ENCODE measurements at regions not wholly inside any gene's neighbourhood (a gene's known extent, or its start where the extent isn't known, plus 50 kb on each side); places are given as distances from the start of the nearest gene placed in this dataset.
"Not testable (repeated sequence)": the region's sequence is repeated elsewhere in the genome, so short reads cannot be mapped to it uniquely, and the experiment has no call there.

DNA sequence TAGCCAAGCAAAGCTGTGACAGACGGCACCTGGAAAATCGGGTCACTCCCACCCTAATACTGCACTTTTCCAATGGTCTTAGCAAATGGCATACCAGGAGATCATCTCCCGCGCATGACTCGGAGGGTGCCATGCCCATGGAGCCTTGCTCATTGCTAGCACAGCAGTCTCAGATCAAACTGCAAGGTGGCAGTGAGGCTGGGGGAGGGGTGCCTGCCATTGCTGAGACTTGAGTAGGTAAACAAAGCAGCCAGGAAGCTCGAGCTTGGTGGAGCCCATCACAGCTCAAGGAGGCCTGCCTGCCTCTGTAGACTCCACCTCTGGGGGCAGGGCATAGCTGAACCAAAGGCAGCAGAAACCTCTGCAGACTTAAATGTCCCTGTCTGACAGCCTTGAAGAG is 113.1 kb upstream of the CLDN18 start:
- not testable (repeated sequence) for H3F3A ChIP-seq (ENCODE audit: insufficient read depth, low read length, poor library complexity, severe bottlenecking); H3K9me2 ChIP-seq (ENCODE audit: insufficient read depth, low read length); H3K27me3 ChIP-seq (ENCODE audit: insufficient read depth, low read depth, low read length); H3K36me3 ChIP-seq (ENCODE audit: insufficient read depth, low read length); H3K4me2 ChIP-seq (ENCODE audit: low read length); H3K27ac ChIP-seq (ENCODE audit: low read length); H3K79me2 ChIP-seq (replicated peaks; ENCODE audit: insufficient read depth, low read length); H3K4me3 ChIP-seq (ENCODE audit: low read length); H3K9ac ChIP-seq (ENCODE audit: low read length); H3K9me3 ChIP-seq (ENCODE audit: low read length); H4K20me1 ChIP-seq (ENCODE audit: insufficient read depth); H2AFZ ChIP-seq (ENCODE audit: low read depth, low read length)

GRCh38 chr3:137906985-137907649 is 102.8 kb upstream of the CLDN18 start:
- peaks cover 3% of the 10 kb centered on the region for H3K9me3 ChIP-seq (ENCODE audit: low read length)
- H3K4me2 ChIP-seq (ENCODE audit: low read length) = no peak overlapping the region
- no peaks in the 10 kb centered on the region for H3K27me3 ChIP-seq (ENCODE audit: insufficient read depth, low read depth, low read length)
- no peak overlapping the region for H3K9ac ChIP-seq (ENCODE audit: low read length)
- H3K79me2 ChIP-seq (replicated peaks; ENCODE audit: insufficient read depth, low read length) = no peaks in the 10 kb centered on the region
- no peak overlapping the region for H3K4me3 ChIP-seq (ENCODE audit: low read length)
- no peak overlapping the region for H3K27ac ChIP-seq (ENCODE audit: low read length)
- H3F3A ChIP-seq (ENCODE audit: insufficient read depth, low read length, poor library complexity, severe bottlenecking) = no peaks in the 10 kb centered on the region
- no peaks in the 10 kb centered on the region for H3K36me3 ChIP-seq (ENCODE audit: insufficient read depth, low read length)
- no peak for TF ChIP-seq SMC3 (conservative IDR thresholded peaks at IDR 0.05; ENCODE audit: poor library complexity)
- TF ChIP-seq, protein P1, sequence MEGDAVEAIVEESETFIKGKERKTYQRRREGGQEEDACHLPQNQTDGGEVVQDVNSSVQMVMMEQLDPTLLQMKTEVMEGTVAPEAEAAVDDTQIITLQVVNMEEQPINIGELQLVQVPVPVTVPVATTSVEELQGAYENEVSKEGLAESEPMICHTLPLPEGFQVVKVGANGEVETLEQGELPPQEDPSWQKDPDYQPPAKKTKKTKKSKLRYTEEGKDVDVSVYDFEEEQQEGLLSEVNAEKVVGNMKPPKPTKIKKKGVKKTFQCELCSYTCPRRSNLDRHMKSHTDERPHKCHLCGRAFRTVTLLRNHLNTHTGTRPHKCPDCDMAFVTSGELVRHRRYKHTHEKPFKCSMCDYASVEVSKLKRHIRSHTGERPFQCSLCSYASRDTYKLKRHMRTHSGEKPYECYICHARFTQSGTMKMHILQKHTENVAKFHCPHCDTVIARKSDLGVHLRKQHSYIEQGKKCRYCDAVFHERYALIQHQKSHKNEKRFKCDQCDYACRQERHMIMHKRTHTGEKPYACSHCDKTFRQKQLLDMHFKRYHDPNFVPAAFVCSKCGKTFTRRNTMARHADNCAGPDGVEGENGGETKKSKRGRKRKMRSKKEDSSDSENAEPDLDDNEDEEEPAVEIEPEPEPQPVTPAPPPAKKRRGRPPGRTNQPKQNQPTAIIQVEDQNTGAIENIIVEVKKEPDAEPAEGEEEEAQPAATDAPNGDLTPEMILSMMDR (IDR thresholded peaks at IDR 0.05; ENCODE audit: poor library complexity, severe bottlenecking) = no peak
- no peak for TF ChIP-seq EZH2 (IDR thresholded peaks at IDR 0.05; ENCODE audit: borderline replicate concordance, insufficient read depth, low read length, poor library complexity, severe bottlenecking)
- TF ChIP-seq EP300 (conservative IDR thresholded peaks at IDR 0.05; ENCODE audit: poor library complexity, severe bottlenecking) = no peak
- TF ChIP-seq POLR2AphosphoS5 (IDR thresholded peaks at IDR 0.05) = no peak
- TF ChIP-seq TAF1 (IDR thresholded peaks at IDR 0.05; ENCODE audit: low read depth) = no peak
- no peak for TF ChIP-seq REST (IDR thresholded peaks at IDR 0.05; ENCODE audit: borderline replicate concordance)
- no peak for TF ChIP-seq MXI1 (conservative IDR thresholded peaks at IDR 0.05; ENCODE audit: poor library complexity, severe bottlenecking)
- H3K9me2 ChIP-seq (ENCODE audit: insufficient read depth, low read length) = no peaks in the 10 kb centered on the region
- H2AFZ ChIP-seq (ENCODE audit: low read depth, low read length) = no peak overlapping the region
- H4K20me1 ChIP-seq (ENCODE audit: insufficient read depth) = no peaks in the 10 kb centered on the region

DNA sequence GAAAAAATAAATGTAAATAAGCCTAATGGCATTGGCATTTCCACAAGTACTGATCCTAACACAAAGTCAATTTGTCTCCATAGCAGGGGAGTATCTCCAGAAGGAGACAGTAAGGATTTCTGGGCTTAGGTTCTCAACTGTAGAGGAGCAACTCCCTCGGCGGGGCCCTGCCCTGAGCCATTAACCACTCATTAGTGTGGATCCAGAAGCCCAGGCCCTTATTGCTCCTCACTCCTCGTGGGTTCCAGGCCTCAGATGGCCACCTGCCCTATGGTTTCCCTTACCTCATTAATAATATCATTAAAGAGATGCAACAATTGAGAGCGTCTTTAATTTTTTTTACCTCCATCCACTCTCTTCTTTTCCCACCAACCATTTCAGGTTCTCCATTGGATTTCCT is 85.3 kb upstream of the CLDN18 start:
- H3K27ac ChIP-seq (ENCODE audit: low read length) = no peak overlapping the region
- H3F3A ChIP-seq (ENCODE audit: insufficient read depth, low read length, poor library complexity, severe bottlenecking) = no peaks in the 10 kb centered on the region
- TF ChIP-seq, protein P1 (IDR thresholded peaks at IDR 0.05; ENCODE audit: poor library complexity, severe bottlenecking) = no peak
- no peak for TF ChIP-seq TAF1 (IDR thresholded peaks at IDR 0.05; ENCODE audit: low read depth)
- TF ChIP-seq RAD21 (conservative IDR thresholded peaks at IDR 0.05) = no peak
- no peak for TF ChIP-seq SMC3 (conservative IDR thresholded peaks at IDR 0.05; ENCODE audit: poor library complexity)
- no peak for TF ChIP-seq REST (IDR thresholded peaks at IDR 0.05; ENCODE audit: borderline replicate concordance)
- no peak for TF ChIP-seq EP300 (conservative IDR thresholded peaks at IDR 0.05; ENCODE audit: poor library complexity, severe bottlenecking)
- no peaks in the 10 kb centered on the region for H3K27me3 ChIP-seq (ENCODE audit: insufficient read depth, low read depth, low read length)
- no peak overlapping the region for H3K9ac ChIP-seq (ENCODE audit: low read length)
- no peaks in the 10 kb centered on the region for H4K20me1 ChIP-seq (ENCODE audit: insufficient read depth)
- no peak overlapping the region for H2AFZ ChIP-seq (ENCODE audit: low read depth, low read length)
- H3K36me3 ChIP-seq (ENCODE audit: insufficient read depth, low read length) = no peaks in the 10 kb centered on the region
- no peak overlapping the region for H3K4me2 ChIP-seq (ENCODE audit: low read length)
- H3K79me2 ChIP-seq (replicated peaks; ENCODE audit: insufficient read depth, low read length) = no peaks in the 10 kb centered on the region
- no peak overlapping the region for H3K4me3 ChIP-seq (ENCODE audit: low read length)
- H3K9me2 ChIP-seq (ENCODE audit: insufficient read depth, low read length) = no peaks in the 10 kb centered on the region
- H3K9me3 ChIP-seq (ENCODE audit: low read length) = no peaks in the 10 kb centered on the region

All from neural cell (in vitro differentiated cells).